ENCODE measurements at regions not wholly inside any gene's neighbourhood (a gene's known extent, or its start where the extent isn't known, plus 50 kb on each side); places are given as distances from the start of the nearest gene placed in this dataset.

DNA sequence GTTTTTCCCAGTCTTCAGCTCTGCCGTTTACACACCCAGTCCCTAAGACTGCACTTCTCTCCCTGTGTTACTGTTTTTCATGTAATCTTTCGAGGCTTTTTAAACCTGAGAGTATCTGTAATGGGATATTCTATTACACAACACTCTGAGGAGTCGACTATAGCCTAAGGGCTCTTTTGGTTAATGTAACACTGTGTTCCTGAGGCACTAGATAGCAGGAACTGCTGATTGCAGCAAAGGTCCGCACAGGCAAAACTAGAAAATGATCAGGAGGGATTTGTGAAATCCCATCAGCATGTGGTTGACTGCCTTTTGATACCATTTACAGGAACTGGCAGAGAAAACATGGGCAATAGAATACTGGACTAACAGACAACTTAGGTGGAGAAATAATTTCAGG is 512.3 kb upstream of the RAG2 start:
- H3K56ac ChIP-seq (ENCODE audit: insufficient read length, low read depth, low read length) = no peak overlapping the region
- no peaks in the 10 kb centered on the region for H4K20me1 ChIP-seq (ENCODE audit: control insufficient read depth, insufficient read depth, insufficient read length)
- H3K4me3 Mint-ChIP-seq = no peak overlapping the region; a peak in 1 of 5 replicates
- H3K23ac ChIP-seq (ENCODE audit: insufficient read length, low read depth, low read length) = no peak overlapping the region
- H2BK5ac ChIP-seq (ENCODE audit: insufficient read length, low read length) = no peak overlapping the region
- no peak overlapping the region for H2AFZ ChIP-seq (ENCODE audit: low read length)
- no peak overlapping the region for H3K14ac ChIP-seq (ENCODE audit: insufficient read depth, low read length)
- H2BK20ac ChIP-seq (ENCODE audit: low read depth, low read length, poor library complexity, severe bottlenecking) = no peak overlapping the region
- no peak overlapping the region for H3K18ac ChIP-seq (ENCODE audit: insufficient read length, low read depth, low read length)
- no peak overlapping the region for H3K4ac ChIP-seq (ENCODE audit: low read depth, low read length)
- no peak for DNase-seq
- H3K27ac Mint-ChIP-seq = no peak overlapping the region; a peak in 1 of 7 replicates
- TF ChIP-seq, protein P1, sequence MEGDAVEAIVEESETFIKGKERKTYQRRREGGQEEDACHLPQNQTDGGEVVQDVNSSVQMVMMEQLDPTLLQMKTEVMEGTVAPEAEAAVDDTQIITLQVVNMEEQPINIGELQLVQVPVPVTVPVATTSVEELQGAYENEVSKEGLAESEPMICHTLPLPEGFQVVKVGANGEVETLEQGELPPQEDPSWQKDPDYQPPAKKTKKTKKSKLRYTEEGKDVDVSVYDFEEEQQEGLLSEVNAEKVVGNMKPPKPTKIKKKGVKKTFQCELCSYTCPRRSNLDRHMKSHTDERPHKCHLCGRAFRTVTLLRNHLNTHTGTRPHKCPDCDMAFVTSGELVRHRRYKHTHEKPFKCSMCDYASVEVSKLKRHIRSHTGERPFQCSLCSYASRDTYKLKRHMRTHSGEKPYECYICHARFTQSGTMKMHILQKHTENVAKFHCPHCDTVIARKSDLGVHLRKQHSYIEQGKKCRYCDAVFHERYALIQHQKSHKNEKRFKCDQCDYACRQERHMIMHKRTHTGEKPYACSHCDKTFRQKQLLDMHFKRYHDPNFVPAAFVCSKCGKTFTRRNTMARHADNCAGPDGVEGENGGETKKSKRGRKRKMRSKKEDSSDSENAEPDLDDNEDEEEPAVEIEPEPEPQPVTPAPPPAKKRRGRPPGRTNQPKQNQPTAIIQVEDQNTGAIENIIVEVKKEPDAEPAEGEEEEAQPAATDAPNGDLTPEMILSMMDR (conservative IDR thresholded peaks at IDR 0.05) = no peak
- H4K8ac ChIP-seq (replicated peaks; ENCODE audit: insufficient read length, low read depth, low read length) = no peak overlapping the region
- H3K27me3 ChIP-seq (ENCODE audit: insufficient read depth, low read length) = no peaks in the 10 kb centered on the region
- H2BK120ac ChIP-seq (ENCODE audit: low read depth, low read length, poor library complexity, severe bottlenecking) = no peak overlapping the region
- H3T11ph ChIP-seq (ENCODE audit: low read length) = no peak overlapping the region
- no peaks in the 10 kb centered on the region for H3K79me1 ChIP-seq (ENCODE audit: insufficient read depth, low read depth, low read length, poor library complexity, severe bottlenecking)
- no peaks in the 10 kb centered on the region for H3K79me2 ChIP-seq (ENCODE audit: insufficient read depth, low read length)
- no peaks in the 10 kb centered on the region for H3K9me3 Mint-ChIP-seq
- no peak overlapping the region for H3K9ac ChIP-seq (ENCODE audit: extremely low read depth, insufficient read length, low read length)
- H3K4me2 ChIP-seq (ENCODE audit: insufficient read depth, insufficient read length, low read length) = no peak overlapping the region
- no CpG with 5 or more reads among the region's 4 CpGs for WGBS (ENCODE audit: extremely low coverage, insufficient read length, low lambda C conversion rate)
- H2BK12ac ChIP-seq (ENCODE audit: insufficient read length, low read depth, low read length) = no peak overlapping the region
- no peaks in the 10 kb centered on the region for H3K23me2 ChIP-seq (ENCODE audit: insufficient read length, low read depth, low read length, poor library complexity, severe bottlenecking)
- H3K4me1 Mint-ChIP-seq = 0 out of 4 replicates have a peak, but pooled peaks cover 0 to 2% of the 10 kb centered on the region in 2 experiments
- H3K27ac ChIP-seq (ENCODE audit: insufficient read length, low read depth, low read length) = no peak overlapping the region
- no peak overlapping the region for H4K5ac ChIP-seq (ENCODE audit: insufficient read length, low read depth, low read length)
- no peaks in the 10 kb centered on the region for H3K4me1 ChIP-seq (ENCODE audit: insufficient read depth, low read length)
- H2BK15ac ChIP-seq (ENCODE audit: low read depth, low read length) = no peak overlapping the region
- H3K36me3 Mint-ChIP-seq (ENCODE audit: insufficient read depth in 1 of 3, low read depth in 3 of 3) = no peaks in the 10 kb centered on the region
- H4K91ac ChIP-seq (ENCODE audit: insufficient read length, low read depth, low read length) = no peak overlapping the region
- no peaks in the 10 kb centered on the region for H3K9me3 ChIP-seq (ENCODE audit: control insufficient read depth, low read depth, low read length)
- H2AK5ac ChIP-seq (ENCODE audit: insufficient read length, low read length) = no peak overlapping the region
- no peaks in the 10 kb centered on the region; the same call in 1 of the 2 replicates for H3K27me3 Mint-ChIP-seq (ENCODE audit: low read depth)
